ENCODE measurements at regions not wholly inside any gene's neighbourhood (a gene's known extent, or its start where the extent isn't known, plus 50 kb on each side); places are given as distances from the start of the nearest gene placed in this dataset.

- Mint-ChIP-seq H3K27ac (no peak overlapping the region), H3K4me1 (no peaks in the 10 kb centered on the region), H3K9me3 (no peaks in the 10 kb centered on the region), H3K27me3 (peaks cover 25% of the 10 kb centered on the region), H3K36me3 (no peaks in the 10 kb centered on the region), H3K4me3 (no peak overlapping the region)
- ATAC-seq: no peak
These were observed 51.1 kb upstream of the GRIK3 start for GRCh38 chr1:37085393-37085792.

- H3K36me3 Mint-ChIP-seq: no peaks in the 10 kb centered on the region
- H3K4me3 Mint-ChIP-seq: no peak overlapping the region
These were observed 55.4 kb upstream of the GRIK3 start for GRCh38 chr1:37089750-37090149.

GRCh38 chr1:37090671-37091070, 56.4 kb upstream of the GRIK3 start:
- H3K4me1 Mint-ChIP-seq: peaks cover 29% of the 10 kb centered on the region
- H3K9me3 Mint-ChIP-seq: no peaks in the 10 kb centered on the region
- no peak for ATAC-seq
- no peaks in the 10 kb centered on the region for H3K36me3 Mint-ChIP-seq
- peaks cover 8% of the 10 kb centered on the region for H3K27me3 Mint-ChIP-seq
- H3K4me3 Mint-ChIP-seq: no peak overlapping the region
- no peak overlapping the region for H3K27ac Mint-ChIP-seq

More at GRCh38 chr1:37089750-37090149, 55.4 kb upstream of the GRIK3 start:
- H3K9me3 Mint-ChIP-seq: no peaks in the 10 kb centered on the region
- ATAC-seq: no peak
- peaks cover 20% of the 10 kb centered on the region for H3K4me1 Mint-ChIP-seq
- H3K27me3 Mint-ChIP-seq: peaks cover 15% of the 10 kb centered on the region
- H3K27ac Mint-ChIP-seq: no peak overlapping the region

GRCh38 chr1:37092937-37093336, 58.6 kb upstream of the GRIK3 start:
- Mint-ChIP-seq H3K4me3 (no peak overlapping the region), H3K27ac (no peak overlapping the region), H3K9me3 (no peaks in the 10 kb centered on the region), H3K36me3 (no peaks in the 10 kb centered on the region), H3K4me1 (peaks cover 46% of the 10 kb centered on the region), H3K27me3 (peaks cover 16% of the 10 kb centered on the region)
- no peak for ATAC-seq

GRCh38 chr1:37094302-37094701, 60.0 kb upstream of the GRIK3 start:
- H3K36me3 Mint-ChIP-seq: no peaks in the 10 kb centered on the region
- peak; percentile 77 for ATAC-seq
- peaks cover 46% of the 10 kb centered on the region for H3K4me1 Mint-ChIP-seq
- no peak overlapping the region for H3K27ac Mint-ChIP-seq
- no peaks in the 10 kb centered on the region for H3K9me3 Mint-ChIP-seq
- peaks cover 16% of the 10 kb centered on the region for H3K27me3 Mint-ChIP-seq
- H3K4me3 Mint-ChIP-seq: no peak overlapping the region

GRCh38 chr1:37096523-37096922, 62.2 kb upstream of the GRIK3 start:
- H3K27me3 Mint-ChIP-seq: peaks cover 8% of the 10 kb centered on the region
- no peak overlapping the region for H3K4me3 Mint-ChIP-seq
- no peak overlapping the region for H3K27ac Mint-ChIP-seq
- H3K9me3 Mint-ChIP-seq: no peaks in the 10 kb centered on the region
- H3K4me1 Mint-ChIP-seq: peaks cover 46% of the 10 kb centered on the region
- H3K36me3 Mint-ChIP-seq: no peaks in the 10 kb centered on the region
- ATAC-seq: no peak

GRCh38 chr1:37097731-37098130, 63.4 kb upstream of the GRIK3 start:
- no peak for ATAC-seq
- Mint-ChIP-seq H3K4me1 (peaks cover 45% of the 10 kb centered on the region), H3K4me3 (no peak overlapping the region), H3K9me3 (peaks cover 3% of the 10 kb centered on the region), H3K27me3 (peaks cover 15% of the 10 kb centered on the region), H3K27ac (no peak overlapping the region), H3K36me3 (no peaks in the 10 kb centered on the region)

GRCh38 chr1:37098237-37098636, 63.9 kb upstream of the GRIK3 start:
- H3K9me3 Mint-ChIP-seq: peaks cover 3% of the 10 kb centered on the region
- no peak for ATAC-seq
- no peaks in the 10 kb centered on the region for H3K36me3 Mint-ChIP-seq
- H3K27me3 Mint-ChIP-seq: peaks cover 20% of the 10 kb centered on the region
- no peak overlapping the region for H3K4me3 Mint-ChIP-seq
- peaks cover 43% of the 10 kb centered on the region for H3K4me1 Mint-ChIP-seq
- H3K27ac Mint-ChIP-seq: no peak overlapping the region

GRCh38 chr1:37100310-37100709, 66.0 kb upstream of the GRIK3 start:
- ATAC-seq: no peak
- peaks cover 3% of the 10 kb centered on the region for H3K9me3 Mint-ChIP-seq
- H3K36me3 Mint-ChIP-seq: no peaks in the 10 kb centered on the region
- peaks cover 21% of the 10 kb centered on the region for H3K27me3 Mint-ChIP-seq
- H3K4me3 Mint-ChIP-seq: no peak overlapping the region
- H3K27ac Mint-ChIP-seq: no peak overlapping the region
- H3K4me1 Mint-ChIP-seq: peaks cover 27% of the 10 kb centered on the region

GRCh38 chr1:37102656-37103382, 68.5 kb upstream of the GRIK3 start:
- ATAC-seq: no peak
- Mint-ChIP-seq H3K27ac (no peak overlapping the region), H3K36me3 (no peaks in the 10 kb centered on the region), H3K4me1 (peaks cover 7% of the 10 kb centered on the region), H3K27me3 (peaks cover 13% of the 10 kb centered on the region), H3K9me3 (peaks cover 3% of the 10 kb centered on the region), H3K4me3 (no peak overlapping the region)

- Mint-ChIP-seq H3K36me3 (no peaks in the 10 kb centered on the region), H3K27me3 (peaks cover 18% of the 10 kb centered on the region), H3K4me1 (peaks cover 7% of the 10 kb centered on the region), H3K27ac (no peak overlapping the region), H3K4me3 (no peak overlapping the region), H3K9me3 (peaks cover 3% of the 10 kb centered on the region)
- ATAC-seq: no peak
These were observed 71.6 kb upstream of the GRIK3 start for GRCh38 chr1:37105911-37106310.

GRCh38 chr1:37107153-37107907, 73.0 kb upstream of the GRIK3 start:
- Mint-ChIP-seq H3K36me3 (no peaks in the 10 kb centered on the region), H3K9me3 (peaks cover 3% of the 10 kb centered on the region), H3K27me3 (peaks cover 20% of the 10 kb centered on the region), H3K27ac (no peak overlapping the region), H3K4me1 (peaks cover 6% of the 10 kb centered on the region), H3K4me3 (no peak overlapping the region)
- ATAC-seq: no peak

GRCh38 chr1:37108596-37109188, 74.4 kb upstream of the GRIK3 start:
- H3K4me1 Mint-ChIP-seq: no peaks in the 10 kb centered on the region
- no peaks in the 10 kb centered on the region for H3K9me3 Mint-ChIP-seq
- H3K36me3 Mint-ChIP-seq: no peaks in the 10 kb centered on the region

GRCh38 chr1:37112430-37112829, 78.1 kb upstream of the GRIK3 start:
- H3K36me3 Mint-ChIP-seq: no peaks in the 10 kb centered on the region
- ATAC-seq: no peak
- no peak overlapping the region for H3K4me3 Mint-ChIP-seq
- H3K27ac Mint-ChIP-seq: no peak overlapping the region
- H3K4me1 Mint-ChIP-seq: no peaks in the 10 kb centered on the region
- no peaks in the 10 kb centered on the region for H3K9me3 Mint-ChIP-seq
- H3K27me3 Mint-ChIP-seq: peaks cover 9% of the 10 kb centered on the region

More at GRCh38 chr1:37108596-37109188, 74.4 kb upstream of the GRIK3 start:
- ATAC-seq: no peak
- Mint-ChIP-seq H3K27me3 (peaks cover 9% of the 10 kb centered on the region), H3K27ac (no peak overlapping the region), H3K4me3 (no peak overlapping the region)

GRCh38 chr1:37113285-37113997, 79.1 kb upstream of the GRIK3 start:
- ATAC-seq: no peak
- no peak overlapping the region for H3K27ac Mint-ChIP-seq
- no peaks in the 10 kb centered on the region for H3K36me3 Mint-ChIP-seq
- no peaks in the 10 kb centered on the region for H3K4me1 Mint-ChIP-seq
- H3K9me3 Mint-ChIP-seq: no peaks in the 10 kb centered on the region
- no peak overlapping the region for H3K4me3 Mint-ChIP-seq
- peaks cover 10% of the 10 kb centered on the region for H3K27me3 Mint-ChIP-seq
